ENCODE measurements at regions not wholly inside any gene's neighbourhood (a gene's known extent, or its start where the extent isn't known, plus 50 kb on each side); places are given as distances from the start of the nearest gene placed in this dataset.

DNA sequence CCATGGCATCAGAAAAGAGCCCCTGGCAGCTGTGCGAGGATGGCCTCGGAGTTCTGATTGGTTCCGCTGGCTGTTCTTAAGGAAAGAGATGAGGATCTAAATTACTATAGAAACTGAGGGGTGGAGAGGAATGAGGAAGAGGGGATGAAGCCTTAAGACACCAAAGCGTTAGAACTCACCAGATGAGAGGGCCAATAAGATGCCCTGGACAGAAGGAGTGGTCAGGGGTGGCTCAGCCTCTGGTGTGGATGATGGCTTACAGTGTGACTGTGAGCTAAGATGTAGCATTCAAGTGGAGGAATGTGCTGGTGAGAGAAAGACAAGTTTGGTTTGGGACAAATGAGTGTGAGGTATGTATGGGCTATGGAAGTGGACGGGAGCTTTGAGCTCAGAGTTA lies 97.8 kb downstream of the ZFP36L2 start:
- intact Hi-C loops (cut with micrococcal nuclease; ENCODE audit: unreplicated experiment): no loop called here
- ChIA-PET POLR2A (ENCODE audit: unreplicated experiment) (interaction anchor here (0.6 kb wide), 1 partner anchor 35 kb away, joined by 3 read pairs; no protein-coding TSS in a partner anchor), CTCF (interaction anchor here (0.6 to 0.9 kb wide), 2 partner anchors 100 to 104 kb away, joined by 3 read pairs; no protein-coding TSS in a partner anchor)
- no peaks in the 10 kb centered on the region for H3K79me2 ChIP-seq (ENCODE audit: low read depth)
- no peak for DNase-seq
- BruUV-seq (replicated peaks): no TSS peak
- TF ChIP-seq, protein P1, sequence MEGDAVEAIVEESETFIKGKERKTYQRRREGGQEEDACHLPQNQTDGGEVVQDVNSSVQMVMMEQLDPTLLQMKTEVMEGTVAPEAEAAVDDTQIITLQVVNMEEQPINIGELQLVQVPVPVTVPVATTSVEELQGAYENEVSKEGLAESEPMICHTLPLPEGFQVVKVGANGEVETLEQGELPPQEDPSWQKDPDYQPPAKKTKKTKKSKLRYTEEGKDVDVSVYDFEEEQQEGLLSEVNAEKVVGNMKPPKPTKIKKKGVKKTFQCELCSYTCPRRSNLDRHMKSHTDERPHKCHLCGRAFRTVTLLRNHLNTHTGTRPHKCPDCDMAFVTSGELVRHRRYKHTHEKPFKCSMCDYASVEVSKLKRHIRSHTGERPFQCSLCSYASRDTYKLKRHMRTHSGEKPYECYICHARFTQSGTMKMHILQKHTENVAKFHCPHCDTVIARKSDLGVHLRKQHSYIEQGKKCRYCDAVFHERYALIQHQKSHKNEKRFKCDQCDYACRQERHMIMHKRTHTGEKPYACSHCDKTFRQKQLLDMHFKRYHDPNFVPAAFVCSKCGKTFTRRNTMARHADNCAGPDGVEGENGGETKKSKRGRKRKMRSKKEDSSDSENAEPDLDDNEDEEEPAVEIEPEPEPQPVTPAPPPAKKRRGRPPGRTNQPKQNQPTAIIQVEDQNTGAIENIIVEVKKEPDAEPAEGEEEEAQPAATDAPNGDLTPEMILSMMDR (conservative IDR thresholded peaks at IDR 0.05): no peak
- TF ChIP-seq EZH2 (IDR thresholded peaks at IDR 0.05; ENCODE audit: low read depth): no peak
- no peak overlapping the region for H2AFZ ChIP-seq
- H4K20me1 ChIP-seq (ENCODE audit: insufficient read depth): no peaks in the 10 kb centered on the region
- peaks cover 53% of the 10 kb centered on the region for H3K4me1 ChIP-seq (replicated peaks; ENCODE audit: insufficient read depth)
- no peaks in the 10 kb centered on the region for H3K9me3 ChIP-seq (ENCODE audit: insufficient read depth, low read depth)
- H3K27me3 ChIP-seq (ENCODE audit: insufficient read depth, low read depth): no peaks in the 10 kb centered on the region
- H3K36me3 ChIP-seq (ENCODE audit: low read depth): no peaks in the 10 kb centered on the region
- H3K4me3 ChIP-seq: no peak overlapping the region
- no peaks in the 10 kb centered on the region for H3K9me2 ChIP-seq (ENCODE audit: insufficient read depth)
- H3K4me2 ChIP-seq: no peak overlapping the region
- H3K27ac ChIP-seq: no peak overlapping the region
- H3F3A ChIP-seq (ENCODE audit: insufficient read depth, low read depth): peaks cover 29% of the 10 kb centered on the region; the same call in 1 of the 2 replicates

DNA sequence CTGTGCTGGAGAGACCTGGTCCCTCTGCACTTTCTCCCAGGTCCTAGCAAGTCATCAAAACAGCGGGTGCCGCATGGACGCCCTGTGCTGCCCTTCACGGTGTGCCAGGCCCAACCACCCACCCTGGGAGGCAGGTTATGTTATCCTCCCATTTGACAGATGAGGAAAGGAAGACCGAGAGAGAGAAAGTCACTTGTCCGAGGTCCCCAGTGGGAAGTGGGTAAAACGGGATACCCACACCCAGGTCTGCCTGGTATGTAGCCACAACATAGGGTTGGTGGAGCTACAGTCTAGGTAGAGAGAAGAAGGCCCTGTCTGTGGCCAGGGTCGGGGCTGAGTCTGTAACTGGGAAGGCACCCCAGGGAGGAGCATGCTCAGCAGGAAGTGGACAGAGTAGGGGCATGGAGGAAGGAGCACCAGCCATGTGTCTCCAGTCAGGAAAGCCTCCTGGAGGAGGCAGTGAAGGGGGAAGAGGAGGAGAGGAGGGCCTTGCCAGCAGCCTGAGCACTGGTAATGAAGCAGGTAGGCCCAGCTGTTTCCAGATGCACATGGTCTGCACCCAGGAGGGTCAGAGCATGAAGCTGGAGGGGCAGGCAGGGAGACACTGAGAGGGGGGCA lies 98.4 kb downstream of the ZFP36L2 start:
- BruUV-seq (replicated peaks): no TSS peak
- Histone ChIP-seq H4K20me1 (ENCODE audit: insufficient read depth) (no peaks in the 10 kb centered on the region), H3K4me1 (replicated peaks; ENCODE audit: insufficient read depth) (peaks cover 48% of the 10 kb centered on the region), H3F3A (ENCODE audit: insufficient read depth, low read depth) (peaks cover 27% of the 10 kb centered on the region; the same call in 1 of the 2 replicates), H3K27me3 (ENCODE audit: insufficient read depth, low read depth) (no peaks in the 10 kb centered on the region), H3K9me3 (ENCODE audit: insufficient read depth, low read depth) (no peaks in the 10 kb centered on the region), H3K4me3 (no peak overlapping the region), H3K27ac (no peak overlapping the region), H3K79me2 (ENCODE audit: low read depth) (no peaks in the 10 kb centered on the region), H2AFZ (no peak overlapping the region), H3K9me2 (ENCODE audit: insufficient read depth) (no peaks in the 10 kb centered on the region), H3K36me3 (ENCODE audit: low read depth) (no peaks in the 10 kb centered on the region), H3K4me2 (no peak overlapping the region)
- ChIA-PET CTCF (no interaction called here), POLR2A (ENCODE audit: unreplicated experiment) (interaction anchor here (0.6 kb wide), 1 partner anchor 250 kb away, joined by 4 read pairs; no protein-coding TSS in a partner anchor)
- DNase-seq: no peak
- intact Hi-C loops (cut with micrococcal nuclease; ENCODE audit: unreplicated experiment): no loop called here
- TF ChIP-seq EZH2 (IDR thresholded peaks at IDR 0.05; ENCODE audit: low read depth): no peak
- TF ChIP-seq, protein P1 (conservative IDR thresholded peaks at IDR 0.05): no peak

DNA sequence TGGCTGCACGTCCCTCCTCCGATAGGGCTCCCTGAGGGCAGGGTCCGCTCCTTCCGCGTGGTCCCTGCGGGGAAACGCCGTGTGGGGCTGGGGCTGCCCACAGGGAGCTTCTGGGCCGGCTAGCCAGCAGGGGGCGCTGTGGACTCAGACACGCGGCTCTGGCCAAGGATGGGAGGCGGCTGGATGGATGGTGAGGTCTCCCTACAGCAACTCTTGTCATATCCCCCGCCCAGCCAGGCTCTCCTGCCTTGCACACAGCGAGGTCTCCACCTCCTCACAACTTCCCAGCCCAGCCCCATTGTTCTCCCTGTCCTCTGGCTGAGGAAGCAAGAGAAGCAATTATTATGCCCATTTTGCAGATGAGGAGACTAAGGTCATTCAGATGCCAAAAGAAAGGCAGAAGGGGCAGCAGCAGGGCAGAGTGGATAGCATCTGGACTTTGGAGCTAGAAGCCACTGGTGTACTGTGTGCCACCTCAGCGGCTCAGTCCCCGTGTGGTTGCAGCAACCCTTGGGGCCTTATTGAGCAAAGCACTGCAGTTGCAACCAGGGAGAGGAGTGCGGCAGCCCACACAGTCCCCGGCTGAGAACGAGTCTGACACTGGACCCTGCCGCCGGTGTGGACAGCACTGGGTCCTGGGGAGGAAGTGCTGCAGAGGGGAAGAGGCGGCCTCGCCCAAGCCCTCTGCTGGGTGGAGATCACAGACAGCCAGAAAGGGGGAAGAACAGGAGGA lies 99.0 kb downstream of the ZFP36L2 start:
- no peaks in the 10 kb centered on the region for H3K9me2 ChIP-seq (ENCODE audit: insufficient read depth)
- no peak overlapping the region for H3K4me2 ChIP-seq
- H3K27me3 ChIP-seq (ENCODE audit: insufficient read depth, low read depth): no peaks in the 10 kb centered on the region
- ChIA-PET CTCF (interaction anchor here (0.5 to 0.7 kb wide), 2 partner anchors 102 to 152 kb away, joined by 3 to 4 read pairs; no protein-coding TSS in a partner anchor), POLR2A (ENCODE audit: unreplicated experiment) (interaction anchor here (0.6 kb wide), 1 partner anchor 249 kb away, joined by 4 read pairs; no protein-coding TSS in a partner anchor)
- H3K4me1 ChIP-seq (replicated peaks; ENCODE audit: insufficient read depth): peaks cover 43% of the 10 kb centered on the region
- peaks cover 23% of the 10 kb centered on the region; the same call in 1 of the 2 replicates for H3F3A ChIP-seq (ENCODE audit: insufficient read depth, low read depth)
- TF ChIP-seq, protein P1 (conservative IDR thresholded peaks at IDR 0.05): peak; percentile 88
- no peak for TF ChIP-seq EZH2 (IDR thresholded peaks at IDR 0.05; ENCODE audit: low read depth)
- no peaks in the 10 kb centered on the region for H3K79me2 ChIP-seq (ENCODE audit: low read depth)
- no peak overlapping the region for H3K4me3 ChIP-seq
- H4K20me1 ChIP-seq (ENCODE audit: insufficient read depth): no peaks in the 10 kb centered on the region
- no peaks in the 10 kb centered on the region for H3K36me3 ChIP-seq (ENCODE audit: low read depth)
- BruUV-seq (replicated peaks): no TSS peak
- DNase-seq: peak in 1 of 2 experiments; percentile 41
- intact Hi-C loops (cut with micrococcal nuclease; ENCODE audit: unreplicated experiment): no loop called here
- no peaks in the 10 kb centered on the region for H3K9me3 ChIP-seq (ENCODE audit: insufficient read depth, low read depth)
- H3K27ac ChIP-seq: no peak overlapping the region
- no peak overlapping the region for H2AFZ ChIP-seq

Measured in PC-9 (cell line).